MCF 10A (cell line): ENCODE measurements at regions not wholly inside any gene's neighbourhood (a gene's known extent, or its start where the extent isn't known, plus 50 kb on each side); places are given as distances from the start of the nearest gene placed in this dataset.

ENCODE experiments used
- BruUV-seq: library from RNA; stranded (reverse); fragments of 400-500 nt; replicated peaks from 2 replicates; lab custom pipeline; 2021; lab: Mats Ljungman, UMichigan
- CTCF ChIA-PET: fragments of 300-600 bp; sonication (Branson Sonifier 250); formaldehyde crosslinking; extraction: SDS; loops from one replicate; lab custom pipeline; 2021; ENCODE audit warnings: antibody characterized with exemption, inconsistent platforms; lab: Yijun Ruan, JAX
- POLR2A ChIA-PET: fragments of 300-600, 350-650 bp; sonication (Branson Sonifier 250); formaldehyde crosslinking; extraction: SDS; loops from one replicate; lab custom pipeline; 2020; ENCODE audit warnings: antibody characterized with exemption, inconsistent platforms; lab: Yijun Ruan, JAX
- DNase-seq: peaks from one replicate; pipeline ENCODE4 v3.0.0-alpha.2; 2018; ENCODE audit not compliant: unreplicated experiment
- H3K27ac Mint-ChIP-seq: one replicate; pipeline ENCODE4 v1.8.0; 2022; ENCODE audit warnings: mild to moderate bottlenecking, low read depth, mixed read lengths; ENCODE audit not compliant: unreplicated experiment
- H3K27me3 Mint-ChIP-seq: one replicate; pipeline ENCODE4 v1.8.0; 2022; ENCODE audit warnings: mixed read lengths; ENCODE audit not compliant: insufficient read depth, unreplicated experiment
- H3K36me3 Mint-ChIP-seq: one replicate; pipeline ENCODE4 v1.8.0; 2022; ENCODE audit warnings: mild to moderate bottlenecking, moderate library complexity, mixed read lengths; ENCODE audit not compliant: insufficient read depth, unreplicated experiment
- H3K4me1 Mint-ChIP-seq: one replicate; pipeline ENCODE4 v1.8.0; 2022; ENCODE audit warnings: mixed read lengths; ENCODE audit not compliant: insufficient read depth, unreplicated experiment
- H3K4me3 Mint-ChIP-seq: one replicate; pipeline ENCODE4 v1.8.0; 2022; ENCODE audit warnings: mild to moderate bottlenecking, moderate library complexity, mixed read lengths; ENCODE audit not compliant: unreplicated experiment
- H3K9me3 Mint-ChIP-seq: one replicate; pipeline ENCODE4 v1.8.0; 2022; ENCODE audit warnings: mixed read lengths; ENCODE audit not compliant: unreplicated experiment
- CTCF ChIP-seq: fragments of 200-600 bp; IDR thresholded peaks from one replicate; pipeline ENCODE4 v1.8.0; 2022; ENCODE audit warnings: antibody characterized with exemption, mild to moderate bottlenecking; ENCODE audit not compliant: unreplicated experiment
- intact Hi-C: fragments of 100-400 bp; cut with micrococcal nuclease; formaldehyde crosslinking; loops from 2 replicates; pipeline ENCODE4 v1.14.1; 2022

GRCh38 chr3:139835830-139836683, 98.9 kb upstream of the CLSTN2 start:
- no TSS peak for BruUV-seq
- Mint-ChIP-seq H3K27me3 (peaks cover 20% of the 10 kb centered on the region), H3K4me1 (no peaks in the 10 kb centered on the region), H3K27ac (no peak overlapping the region), H3K9me3 (peaks cover 8% of the 10 kb centered on the region), H3K4me3 (no peak overlapping the region), H3K36me3 (no peaks in the 10 kb centered on the region)
- TF ChIP-seq CTCF, result no peak
- ChIA-PET CTCF (interaction anchor here (0.6 kb wide), 2 partner anchors 17 to 301 kb away, joined by 3 to 4 read pairs; no protein-coding TSS in a partner anchor), POLR2A (interaction anchor here (0.7 kb wide), 2 partner anchors 11 to 22 kb away, joined by 3 read pairs; no protein-coding TSS in a partner anchor)
- DNase-seq, result no peak
- intact Hi-C loops, result no loop called here

- Mint-ChIP-seq H3K27me3 (peaks cover 20% of the 10 kb centered on the region), H3K4me3 (no peak overlapping the region), H3K27ac (no peak overlapping the region), H3K36me3 (no peaks in the 10 kb centered on the region), H3K4me1 (no peaks in the 10 kb centered on the region), H3K9me3 (peaks cover 8% of the 10 kb centered on the region)
- no peak for DNase-seq
- ChIA-PET CTCF (interaction anchor here (0.7 kb wide), 1 partner anchor 783 kb away, joined by 3 read pairs; no protein-coding TSS in a partner anchor), POLR2A (no interaction called here)
- no TSS peak for BruUV-seq
- intact Hi-C loops, result no loop called here
- no peak for TF ChIP-seq CTCF
These were observed 102.0 kb upstream of the CLSTN2 start for GRCh38 chr3:139832998-139833397.

DNA sequence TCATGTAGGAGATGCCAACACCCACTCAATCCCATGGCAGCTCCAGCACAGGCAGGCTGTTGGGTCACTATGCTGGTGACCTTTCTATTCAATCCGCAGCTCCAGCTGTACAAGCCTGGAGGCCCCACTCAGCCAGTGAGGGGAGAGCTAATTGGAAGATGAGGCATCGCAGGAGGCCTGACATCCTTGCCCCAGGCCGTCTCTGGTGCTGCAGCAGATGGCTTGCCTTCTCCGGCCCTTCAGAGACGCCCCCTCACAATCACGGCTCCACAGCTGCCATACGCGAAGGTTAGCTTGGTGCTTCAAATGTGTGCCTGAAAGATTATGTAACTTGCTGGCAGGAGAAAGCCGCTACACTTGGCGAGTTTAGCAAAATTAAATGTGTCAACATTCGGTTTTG, 104.2 kb upstream of the CLSTN2 start:
- peaks cover 20% of the 10 kb centered on the region for H3K27me3 Mint-ChIP-seq

More for the DNA sequence above, 104.2 kb upstream of the CLSTN2 start:
- H3K4me1 Mint-ChIP-seq, result no peaks in the 10 kb centered on the region
- no peak for TF ChIP-seq CTCF
- BruUV-seq, result no TSS peak
- intact Hi-C loops, result no loop called here
- ChIA-PET CTCF (interaction anchor here (0.7 kb wide), 1 partner anchor 1363 kb away, joined by 3 read pairs; no protein-coding TSS in a partner anchor), POLR2A (no interaction called here)
- DNase-seq, result no peak
- peaks cover 8% of the 10 kb centered on the region for H3K9me3 Mint-ChIP-seq
- H3K4me3 Mint-ChIP-seq, result no peak overlapping the region
- H3K36me3 Mint-ChIP-seq, result no peaks in the 10 kb centered on the region
- H3K27ac Mint-ChIP-seq, result no peak overlapping the region
